OCI-LY1 (cell line): ENCODE measurements at regions not wholly inside any gene's neighbourhood (a gene's known extent, or its start where the extent isn't known, plus 50 kb on each side); places are given as distances from the start of the nearest gene placed in this dataset.

Experiments used
- H2AFZ ChIP-seq: fragments of 200-600 bp; sonication (generic), shearing (Covaris generic); 2 replicates; pipeline ENCODE4 v1.6.0; 2014; ENCODE audit warnings: antibody characterized with exemption, mild to moderate bottlenecking, low read length
- H3F3A ChIP-seq: fragments of 200-600 bp; sonication (generic), shearing (Covaris generic); 2 replicates; pipeline ENCODE4 v1.6.0; 2014; ENCODE audit warnings: mild to moderate bottlenecking, antibody characterized with exemption, low read length, moderate library complexity; ENCODE audit not compliant: insufficient read depth
- H3K27ac ChIP-seq: fragments of 200-600 bp; sonication (generic); 2 replicates; pipeline ENCODE4 v1.5.1; 2014; ENCODE audit warnings: low read length, mixed run types, mild to moderate bottlenecking, low read depth; ENCODE audit not compliant: poor library complexity, severe bottlenecking
- H3K27me3 ChIP-seq: fragments of 200-600 bp; sonication (generic); 2 replicates; pipeline ENCODE4 v1.6.0; 2014; ENCODE audit warnings: antibody characterized with exemption, mild to moderate bottlenecking, low read length, moderate library complexity; ENCODE audit not compliant: insufficient read depth
- H3K36me3 ChIP-seq: fragments of 200-600 bp; sonication (generic); 2 replicates; pipeline ENCODE4 v1.6.1; 2014; ENCODE audit warnings: mild to moderate bottlenecking, antibody characterized with exemption, low read length, moderate library complexity, mixed read lengths; ENCODE audit not compliant: insufficient read depth
- H3K4me1 ChIP-seq: fragments of 200-600 bp; sonication (generic); 2 replicates; pipeline ENCODE4 v1.5.1; 2014; ENCODE audit warnings: mild to moderate bottlenecking, low read length, moderate library complexity; ENCODE audit not compliant: insufficient read depth, severe bottlenecking
- H3K4me2 ChIP-seq: fragments of 200-600 bp; sonication (generic), shearing (Covaris generic); 2 replicates; pipeline ENCODE4 v1.6.1; 2014; ENCODE audit warnings: low read length
- H3K4me3 ChIP-seq: fragments of 200-600 bp; sonication (generic); 2 replicates; pipeline ENCODE4 v1.5.1; 2014; ENCODE audit warnings: low read length, low read depth, mild to moderate bottlenecking, mixed read lengths; ENCODE audit not compliant: poor library complexity, severe bottlenecking
- H3K79me2 ChIP-seq: fragments of 200-600 bp; shearing (Covaris generic); 2 replicates; pipeline ENCODE4 v1.6.1; 2016; ENCODE audit warnings: mixed run types, low read length, mixed read lengths; ENCODE audit not compliant: insufficient read depth
- H3K9ac ChIP-seq: fragments of 200-600 bp; sonication (generic), shearing (Covaris generic); 2 replicates; pipeline ENCODE4 v1.6.1; 2014; ENCODE audit warnings: mild to moderate bottlenecking, low read length, mixed read lengths
- H3K9me2 ChIP-seq: fragments of 200-600 bp; sonication (generic), shearing (Covaris generic); 2 replicates; pipeline ENCODE4 v1.6.1; 2014; ENCODE audit warnings: low read depth, mild to moderate bottlenecking, low read length, mixed read lengths
- H3K9me3 ChIP-seq: fragments of 200-600 bp; shearing (Covaris generic); 2 replicates; pipeline ENCODE4 v1.6.1; 2014; ENCODE audit warnings: low read length, mixed read lengths
- H4K20me1 ChIP-seq: fragments of 200-600 bp; sonication (generic), shearing (Covaris generic); 2 replicates; pipeline ENCODE4 v1.6.0; 2016; ENCODE audit warnings: mild to moderate bottlenecking, low read length; ENCODE audit not compliant: insufficient read depth
- CTCF ChIP-seq: fragments of 200-600 bp; sonication (generic), shearing (Covaris generic); IDR thresholded peaks from 2 replicates; pipeline ENCODE4 v1.5.1; 2017; ENCODE audit warnings: mild to moderate bottlenecking, antibody characterized with exemption, low read length, moderate library complexity, mixed read lengths
- EZH2 ChIP-seq: fragments of 200-600 bp; sonication (generic), shearing (Covaris generic); IDR thresholded peaks from 2 replicates; pipeline ENCODE4 v1.8.0; 2017; ENCODE audit warnings: borderline replicate concordance, mixed run types, mild to moderate bottlenecking, antibody characterized with exemption, low read length, moderate library complexity, mixed read lengths

- Histone ChIP-seq H3K9me2 (no peaks in the 10 kb centered on the region), H3K4me2 (no peak overlapping the region), H4K20me1 (no peaks in the 10 kb centered on the region), H3K27me3 (no peaks in the 10 kb centered on the region), H3K9ac (no peak overlapping the region), H3K9me3 (no peaks in the 10 kb centered on the region), H3K4me1 (no peaks in the 10 kb centered on the region), H2AFZ (no peak overlapping the region), H3F3A (no peaks in the 10 kb centered on the region), H3K27ac (no peak overlapping the region), H3K79me2 (no peaks in the 10 kb centered on the region), H3K4me3 (no peak overlapping the region), H3K36me3 (no peaks in the 10 kb centered on the region)
- no peak for TF ChIP-seq EZH2
- TF ChIP-seq CTCF, result no peak
Measured at GRCh38 chr15:97463696-97464095, 496.8 kb upstream of the ARRDC4 start.

GRCh38 chr15:97470417-97470816, 490.1 kb upstream of the ARRDC4 start:
- Histone ChIP-seq H3K4me1 (no peaks in the 10 kb centered on the region), H3K9me2 (no peaks in the 10 kb centered on the region), H3K4me2 (no peak overlapping the region), H3K79me2 (no peaks in the 10 kb centered on the region), H3F3A (no peaks in the 10 kb centered on the region), H3K4me3 (no peak overlapping the region), H3K27ac (no peak overlapping the region), H3K9ac (no peak overlapping the region), H2AFZ (no peak overlapping the region), H3K36me3 (no peaks in the 10 kb centered on the region), H3K9me3 (no peaks in the 10 kb centered on the region), H3K27me3 (no peaks in the 10 kb centered on the region), H4K20me1 (no peaks in the 10 kb centered on the region)
- TF ChIP-seq EZH2 (no peak), CTCF (no peak)

- Histone ChIP-seq H3K9ac (no peak overlapping the region), H3K79me2 (no peaks in the 10 kb centered on the region), H3K36me3 (no peaks in the 10 kb centered on the region), H4K20me1 (no peaks in the 10 kb centered on the region), H3K9me3 (no peaks in the 10 kb centered on the region), H3K27me3 (no peaks in the 10 kb centered on the region), H2AFZ (no peak overlapping the region), H3F3A (no peaks in the 10 kb centered on the region), H3K4me3 (no peak overlapping the region), H3K27ac (no peak overlapping the region), H3K4me2 (no peak overlapping the region), H3K4me1 (no peaks in the 10 kb centered on the region), H3K9me2 (no peaks in the 10 kb centered on the region)
- TF ChIP-seq CTCF (no peak), EZH2 (no peak)
Measured at GRCh38 chr15:97473627-97474026, 486.9 kb upstream of the ARRDC4 start.
